PC-3 (cell line): ENCODE measurements at regions not wholly inside any gene's neighbourhood (a gene's known extent, or its start where the extent isn't known, plus 50 kb on each side); places are given as distances from the start of the nearest gene placed in this dataset.

Experiments
- CTCF ChIP-seq: fragments of 300-600 bp; sonication (generic); conservative IDR thresholded peaks from 2 replicates; pipeline ENCODE4 v1.5.1; 2017; ENCODE audit warnings: antibody characterized with exemption, low read depth, mild to moderate bottlenecking, low read length
- EZH2 ChIP-seq: fragments of 300-600 bp; sonication (generic); IDR thresholded peaks from one replicate; pipeline ENCODE4 v1.6.1; 2017; ENCODE audit warnings: antibody characterized with exemption, mild to moderate bottlenecking, low read length; ENCODE audit not compliant: unreplicated experiment
- EZH2phosphoT487 ChIP-seq: fragments of 300-600 bp; sonication (generic); IDR thresholded peaks from 2 replicates; pipeline ENCODE4 v1.6.1; 2018; ENCODE audit warnings: mild to moderate bottlenecking, antibody characterized with exemption, low read length, borderline replicate concordance

GRCh38 chr5:36494028-36494427 is 112.4 kb upstream of the SLC1A3 start:
- TF ChIP-seq CTCF = no peak
- TF ChIP-seq EZH2phosphoT487 = no peak
- TF ChIP-seq EZH2 = no peak
